ENCODE measurements at regions not wholly inside any gene's neighbourhood (a gene's known extent, or its start where the extent isn't known, plus 50 kb on each side); places are given as distances from the start of the nearest gene placed in this dataset.

DNA sequence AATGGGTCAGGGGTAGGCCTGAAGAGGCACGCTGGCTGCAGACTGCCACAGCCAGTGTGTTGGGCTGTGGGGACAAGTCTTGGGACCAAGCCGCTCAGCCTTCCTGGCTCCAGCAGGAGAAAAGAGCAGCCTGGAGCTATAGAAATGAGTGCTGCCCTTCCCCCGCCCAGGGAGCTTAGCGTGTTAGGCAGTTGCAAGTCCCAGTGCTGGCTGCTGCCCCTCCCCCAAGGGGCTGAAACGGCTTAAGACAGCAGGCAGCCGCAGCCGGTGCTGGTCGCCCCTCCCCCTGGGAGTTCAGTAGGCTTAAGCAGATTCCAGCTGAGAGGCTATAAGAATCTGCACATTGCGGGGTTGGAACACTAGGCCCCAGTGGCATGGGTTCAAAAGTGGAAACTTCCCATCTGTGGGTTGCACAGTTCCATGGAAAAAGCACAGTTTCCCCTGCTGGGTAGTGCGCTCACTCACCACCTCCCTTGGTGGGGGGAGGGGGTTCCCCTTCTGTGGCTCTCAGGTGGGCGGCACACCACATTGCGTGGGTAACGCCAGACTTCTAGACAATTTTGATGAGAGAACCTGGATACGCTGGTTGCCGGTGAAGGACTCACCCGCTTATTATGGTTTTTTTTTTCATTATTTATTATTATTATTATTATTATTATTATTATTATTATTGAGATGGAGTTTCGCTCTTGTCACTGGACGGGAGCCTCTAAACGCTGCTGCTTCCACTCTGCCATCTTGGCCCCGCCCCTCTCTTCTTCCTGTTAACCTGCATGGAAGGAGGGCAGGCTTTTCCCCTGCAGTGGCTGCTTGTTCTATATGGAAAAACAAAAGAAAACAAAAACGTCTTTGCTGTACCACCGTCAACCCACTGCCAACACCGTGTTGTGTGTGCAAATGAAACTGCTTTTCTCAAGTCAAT is 151.1 kb downstream of the CXCL12 start:
- no peak overlapping the region for H3K4me3 ChIP-seq (ENCODE audit: low read depth, low read length)
- TF ChIP-seq, protein P1, sequence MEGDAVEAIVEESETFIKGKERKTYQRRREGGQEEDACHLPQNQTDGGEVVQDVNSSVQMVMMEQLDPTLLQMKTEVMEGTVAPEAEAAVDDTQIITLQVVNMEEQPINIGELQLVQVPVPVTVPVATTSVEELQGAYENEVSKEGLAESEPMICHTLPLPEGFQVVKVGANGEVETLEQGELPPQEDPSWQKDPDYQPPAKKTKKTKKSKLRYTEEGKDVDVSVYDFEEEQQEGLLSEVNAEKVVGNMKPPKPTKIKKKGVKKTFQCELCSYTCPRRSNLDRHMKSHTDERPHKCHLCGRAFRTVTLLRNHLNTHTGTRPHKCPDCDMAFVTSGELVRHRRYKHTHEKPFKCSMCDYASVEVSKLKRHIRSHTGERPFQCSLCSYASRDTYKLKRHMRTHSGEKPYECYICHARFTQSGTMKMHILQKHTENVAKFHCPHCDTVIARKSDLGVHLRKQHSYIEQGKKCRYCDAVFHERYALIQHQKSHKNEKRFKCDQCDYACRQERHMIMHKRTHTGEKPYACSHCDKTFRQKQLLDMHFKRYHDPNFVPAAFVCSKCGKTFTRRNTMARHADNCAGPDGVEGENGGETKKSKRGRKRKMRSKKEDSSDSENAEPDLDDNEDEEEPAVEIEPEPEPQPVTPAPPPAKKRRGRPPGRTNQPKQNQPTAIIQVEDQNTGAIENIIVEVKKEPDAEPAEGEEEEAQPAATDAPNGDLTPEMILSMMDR (IDR thresholded peaks at IDR 0.05; ENCODE audit: insufficient read depth, low read depth, low read length, missing control alignments) = no peak
- DNase-seq (ENCODE audit: low read depth) = no peak

DNA sequence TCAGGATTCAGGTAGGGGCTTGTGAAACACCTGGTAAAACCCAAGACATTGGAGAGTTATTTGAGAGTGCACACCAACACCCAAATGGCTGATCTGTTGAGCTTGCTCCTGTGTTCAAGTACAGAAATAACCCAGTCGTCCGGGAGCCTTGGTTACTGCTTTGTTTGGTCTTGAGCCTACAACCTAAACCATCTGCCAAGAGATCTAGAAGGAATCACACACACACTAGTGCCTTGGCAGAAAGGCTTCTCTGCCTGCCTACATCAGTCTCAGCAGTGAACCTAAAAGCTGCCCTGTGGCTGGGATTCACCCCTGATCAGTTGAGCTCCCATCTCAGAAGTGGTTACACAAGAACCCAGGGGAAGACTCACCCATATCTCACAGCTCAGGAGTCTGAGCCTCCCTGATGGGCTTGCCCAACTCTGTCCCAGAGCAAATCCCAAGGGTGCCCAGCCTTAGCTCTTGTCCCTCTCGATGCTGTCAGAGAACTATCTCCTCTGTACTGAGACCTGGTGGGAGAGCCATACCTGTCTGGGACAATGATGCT is 167.6 kb downstream of the CXCL12 start:
- H3K4me3 ChIP-seq (ENCODE audit: low read depth, low read length) = no peak overlapping the region
- TF ChIP-seq, protein P1 (IDR thresholded peaks at IDR 0.05; ENCODE audit: insufficient read depth, low read depth, low read length, missing control alignments) = no peak
- no peak for DNase-seq (ENCODE audit: low read depth)

DNA sequence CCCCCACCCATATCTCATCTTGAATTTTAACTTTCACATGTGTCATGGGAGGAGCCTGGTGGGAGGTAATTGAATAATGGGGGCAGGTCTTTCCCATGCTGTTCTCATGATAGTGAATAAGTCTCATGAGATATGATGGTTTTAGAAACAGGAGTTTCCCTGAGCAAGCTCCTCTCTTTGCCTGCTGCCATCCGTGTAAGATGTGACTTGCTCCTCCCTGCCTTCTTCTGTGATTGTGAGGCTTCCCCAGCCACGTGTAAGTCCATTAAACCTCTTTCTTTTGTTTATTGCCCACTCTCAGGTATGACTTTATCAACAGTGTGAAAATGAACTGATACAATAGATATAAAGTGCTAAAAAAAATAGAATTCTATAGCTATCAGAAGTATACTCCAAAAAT is 168.8 kb downstream of the CXCL12 start:
- H3K4me3 ChIP-seq (ENCODE audit: low read depth, low read length) = no peak overlapping the region
- DNase-seq (ENCODE audit: low read depth) = no peak
- TF ChIP-seq, protein P1 (IDR thresholded peaks at IDR 0.05; ENCODE audit: insufficient read depth, low read depth, low read length, missing control alignments) = no peak

DNA sequence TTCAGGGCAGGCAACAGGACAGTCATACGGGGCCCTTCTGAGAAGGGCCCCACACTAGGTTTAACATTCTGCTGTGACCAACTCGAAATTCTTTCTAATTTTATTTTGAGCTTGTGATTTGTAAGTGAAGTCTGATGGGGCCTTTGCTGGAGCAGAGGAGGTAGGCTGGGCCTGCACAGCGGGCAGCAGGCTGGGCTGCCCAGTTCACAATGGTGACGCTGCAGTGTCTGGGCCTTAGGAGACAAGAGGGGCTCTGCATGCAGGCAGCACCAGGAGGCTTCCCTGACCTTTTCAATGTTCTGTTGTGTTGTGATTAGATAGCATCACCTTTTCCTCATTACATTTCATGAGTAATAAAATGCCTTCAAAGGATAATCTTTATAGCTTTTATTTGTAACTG is 175.1 kb downstream of the CXCL12 start:
- no peak for DNase-seq (ENCODE audit: low read depth)
- H3K4me3 ChIP-seq (ENCODE audit: low read depth, low read length) = no peak overlapping the region
- TF ChIP-seq, protein P1 (IDR thresholded peaks at IDR 0.05; ENCODE audit: insufficient read depth, low read depth, low read length, missing control alignments) = no peak

DNA sequence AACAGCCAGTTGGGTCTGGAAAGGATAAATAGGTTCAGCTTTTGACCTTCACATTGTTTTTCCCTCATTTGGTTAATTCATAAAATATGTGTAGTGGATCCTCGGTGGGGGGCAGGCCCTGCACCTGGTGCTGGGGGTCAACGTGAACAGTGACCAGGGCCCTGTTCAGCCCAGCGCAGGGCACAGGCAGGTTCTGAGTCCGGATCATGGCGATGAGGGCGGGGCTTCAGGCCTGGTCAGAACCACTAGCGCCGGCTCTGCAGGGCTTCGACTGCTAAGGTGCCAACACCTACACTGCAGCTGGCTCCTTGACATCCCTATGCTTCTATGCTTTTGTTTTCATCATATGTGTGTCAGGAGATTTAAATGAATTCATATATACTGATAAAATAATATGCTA is 177.7 kb downstream of the CXCL12 start:
- TF ChIP-seq, protein P1 (IDR thresholded peaks at IDR 0.05; ENCODE audit: insufficient read depth, low read depth, low read length, missing control alignments) = no peak
- H3K4me3 ChIP-seq (ENCODE audit: low read depth, low read length) = no peak overlapping the region
- no peak for DNase-seq (ENCODE audit: low read depth)

DNA sequence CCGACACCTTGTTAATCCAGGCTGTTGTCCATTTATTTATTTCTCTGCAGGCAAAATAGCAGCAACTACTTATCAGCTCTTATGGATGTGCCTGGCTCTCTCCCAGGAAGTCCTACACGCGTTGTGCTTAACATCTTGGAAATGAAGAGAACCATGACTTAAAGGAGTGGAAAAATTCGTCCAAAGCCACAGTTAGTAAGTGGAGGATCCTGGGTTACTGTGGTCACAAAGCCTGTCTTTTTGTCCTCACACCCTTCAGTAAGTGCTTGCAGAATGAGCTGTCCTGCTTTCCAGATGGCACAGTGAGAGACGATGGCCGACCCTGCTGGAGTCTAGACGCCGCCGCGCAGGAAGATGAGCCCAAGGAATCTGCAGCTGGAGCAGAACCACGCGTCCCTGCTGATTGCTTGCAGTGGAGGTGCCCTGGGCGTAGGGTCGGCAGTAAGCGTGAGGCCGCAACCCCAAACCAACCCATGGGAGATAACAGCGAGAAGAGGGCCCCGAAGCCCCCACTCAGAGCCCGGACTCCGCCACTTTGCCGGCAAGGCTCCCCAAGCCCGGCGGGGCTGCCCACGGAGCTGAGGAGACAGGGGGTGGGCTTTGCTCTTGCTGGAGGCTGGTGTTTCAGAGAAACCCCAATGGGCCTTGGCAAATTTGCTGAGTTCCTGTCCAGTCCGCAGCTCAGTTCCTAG is 178.6 kb downstream of the CXCL12 start:
- DNase-seq (ENCODE audit: low read depth) = no peak
- TF ChIP-seq, protein P1 (IDR thresholded peaks at IDR 0.05; ENCODE audit: insufficient read depth, low read depth, low read length, missing control alignments) = no peak
- no peak overlapping the region for H3K4me3 ChIP-seq (ENCODE audit: low read depth, low read length)

Data from GM12865 (cell line).